Osteocyte (in vitro differentiated cells): ENCODE measurements at regions not wholly inside any gene's neighbourhood (a gene's known extent, or its start where the extent isn't known, plus 50 kb on each side); places are given as distances from the start of the nearest gene placed in this dataset.

ENCODE experiments used
- DNase-seq: peaks from one replicate; pipeline ENCODE4 v3.0.0; 2021; ENCODE audit warnings: mixed read lengths; ENCODE audit not compliant: unreplicated experiment; ENCODE audit errors: extremely low spot score
- H3K27ac Mint-ChIP-seq: one replicate; pipeline ENCODE4 v1.8.0; 2021; ENCODE audit warnings: mild to moderate bottlenecking, mixed read lengths; ENCODE audit not compliant: unreplicated experiment
- H3K27me3 Mint-ChIP-seq: one replicate; pipeline ENCODE4 v1.8.0; 2021; ENCODE audit warnings: mixed read lengths; ENCODE audit not compliant: unreplicated experiment
- H3K36me3 Mint-ChIP-seq: one replicate; pipeline ENCODE4 v1.8.0; 2021; ENCODE audit warnings: mixed read lengths; ENCODE audit not compliant: unreplicated experiment
- H3K4me1 Mint-ChIP-seq: one replicate; pipeline ENCODE4 v1.8.0; 2021; ENCODE audit warnings: mixed read lengths; ENCODE audit not compliant: unreplicated experiment
- H3K4me3 Mint-ChIP-seq: one replicate; pipeline ENCODE4 v1.8.0; 2021; ENCODE audit warnings: mild to moderate bottlenecking, moderate library complexity, mixed read lengths; ENCODE audit not compliant: unreplicated experiment
- H3K9me3 Mint-ChIP-seq: one replicate; pipeline ENCODE4 v1.8.0; 2021; ENCODE audit warnings: mixed read lengths; ENCODE audit not compliant: unreplicated experiment
- TF ChIP-seq, protein P1 (sequence below): fragments of 200-600 bp; sonication (generic); IDR thresholded peaks from 2 replicates; pipeline ENCODE4 v1.5.0; 2021; ENCODE audit warnings: antibody characterized with exemption, mild to moderate bottlenecking, moderate library complexity

DNA sequence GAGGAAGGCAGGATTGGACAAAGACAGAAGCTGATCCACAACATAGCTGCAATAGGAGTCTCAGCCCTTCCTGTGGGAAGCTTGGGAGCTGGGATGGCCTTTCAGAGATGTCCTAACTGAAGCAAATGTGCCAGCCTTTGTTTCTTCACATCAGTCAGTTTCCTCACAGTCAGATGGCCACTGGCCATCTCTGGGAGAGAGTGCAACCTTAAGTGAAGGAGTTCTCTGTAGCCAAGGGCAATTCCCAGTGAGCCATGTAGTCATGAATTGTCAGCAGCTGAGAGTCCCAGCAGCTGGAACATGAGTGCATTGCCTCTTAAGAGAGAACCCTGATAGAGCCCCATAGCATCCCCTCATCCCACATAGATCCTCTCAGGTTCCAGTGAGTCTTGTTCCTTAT lies 89.1 kb upstream of the LIFR start:
- Mint-ChIP-seq H3K9me3 (no peaks in the 10 kb centered on the region), H3K27me3 (peaks cover 5% of the 10 kb centered on the region), H3K4me3 (no peak overlapping the region), H3K36me3 (no peaks in the 10 kb centered on the region), H3K4me1 (peaks cover 7% of the 10 kb centered on the region), H3K27ac (no peak overlapping the region)
- TF ChIP-seq, protein P1, sequence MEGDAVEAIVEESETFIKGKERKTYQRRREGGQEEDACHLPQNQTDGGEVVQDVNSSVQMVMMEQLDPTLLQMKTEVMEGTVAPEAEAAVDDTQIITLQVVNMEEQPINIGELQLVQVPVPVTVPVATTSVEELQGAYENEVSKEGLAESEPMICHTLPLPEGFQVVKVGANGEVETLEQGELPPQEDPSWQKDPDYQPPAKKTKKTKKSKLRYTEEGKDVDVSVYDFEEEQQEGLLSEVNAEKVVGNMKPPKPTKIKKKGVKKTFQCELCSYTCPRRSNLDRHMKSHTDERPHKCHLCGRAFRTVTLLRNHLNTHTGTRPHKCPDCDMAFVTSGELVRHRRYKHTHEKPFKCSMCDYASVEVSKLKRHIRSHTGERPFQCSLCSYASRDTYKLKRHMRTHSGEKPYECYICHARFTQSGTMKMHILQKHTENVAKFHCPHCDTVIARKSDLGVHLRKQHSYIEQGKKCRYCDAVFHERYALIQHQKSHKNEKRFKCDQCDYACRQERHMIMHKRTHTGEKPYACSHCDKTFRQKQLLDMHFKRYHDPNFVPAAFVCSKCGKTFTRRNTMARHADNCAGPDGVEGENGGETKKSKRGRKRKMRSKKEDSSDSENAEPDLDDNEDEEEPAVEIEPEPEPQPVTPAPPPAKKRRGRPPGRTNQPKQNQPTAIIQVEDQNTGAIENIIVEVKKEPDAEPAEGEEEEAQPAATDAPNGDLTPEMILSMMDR: no peak
- DNase-seq: no peak

DNA sequence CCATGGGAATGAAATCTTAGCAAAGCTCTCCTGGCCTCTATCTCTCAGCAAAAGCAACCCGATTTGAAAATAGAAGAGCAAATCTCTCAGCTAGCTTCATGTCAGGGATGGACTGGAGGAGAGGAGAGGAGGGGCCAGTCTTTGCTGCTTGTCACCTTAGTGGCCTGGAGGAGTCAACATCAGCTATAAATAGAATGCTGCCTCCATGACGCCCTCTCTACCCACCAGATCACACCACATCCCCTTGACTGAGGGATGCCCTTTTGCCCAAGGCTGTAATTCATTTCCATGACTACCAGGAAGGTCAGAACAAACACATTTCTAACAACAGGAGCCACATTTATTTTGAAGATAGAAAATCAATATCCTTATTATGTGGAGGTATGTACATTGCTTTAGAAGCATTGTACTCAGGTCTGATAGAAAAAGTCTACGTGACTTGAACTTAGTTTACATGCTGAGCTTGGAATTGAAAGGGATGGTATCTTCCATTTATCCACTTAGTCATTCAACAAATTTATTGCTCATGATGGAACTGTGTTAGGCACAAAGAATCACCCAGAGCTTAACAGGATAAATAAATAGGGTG lies 92.4 kb upstream of the LIFR start:
- H3K36me3 Mint-ChIP-seq: no peaks in the 10 kb centered on the region
- no peak overlapping the region for H3K4me3 Mint-ChIP-seq
- no peaks in the 10 kb centered on the region for H3K9me3 Mint-ChIP-seq
- no peak overlapping the region for H3K27ac Mint-ChIP-seq
- TF ChIP-seq, protein P1: no peak
- no peak for DNase-seq
- peaks cover 19% of the 10 kb centered on the region for H3K4me1 Mint-ChIP-seq
- peaks cover 2% of the 10 kb centered on the region for H3K27me3 Mint-ChIP-seq

DNA sequence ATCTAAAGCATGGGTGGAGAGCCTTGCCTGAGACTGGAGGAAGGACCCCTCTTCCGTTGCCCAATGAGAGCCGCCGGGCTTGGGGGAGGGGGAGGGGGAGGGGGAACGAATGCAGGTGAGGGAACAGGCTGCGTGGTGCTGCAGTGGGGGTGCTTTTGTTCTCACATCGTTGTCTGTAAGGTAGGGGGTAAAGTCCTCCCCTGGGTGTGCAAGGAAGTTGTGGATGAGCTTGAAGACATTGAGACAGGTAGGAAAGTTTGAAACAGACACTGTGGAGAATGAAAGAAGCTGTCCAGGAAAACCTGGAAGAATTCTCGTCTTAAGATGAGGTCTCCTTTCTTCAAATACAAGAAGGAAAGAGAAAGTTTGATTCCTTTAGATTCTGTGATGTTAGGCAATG lies 94.1 kb upstream of the LIFR start:
- TF ChIP-seq, protein P1: no peak
- peaks cover 2% of the 10 kb centered on the region for H3K27me3 Mint-ChIP-seq
- peak overlapping the region; percentile 68 for H3K27ac Mint-ChIP-seq
- peaks cover 19% of the 10 kb centered on the region for H3K4me1 Mint-ChIP-seq
- no peaks in the 10 kb centered on the region for H3K36me3 Mint-ChIP-seq
- DNase-seq: no peak
- no peaks in the 10 kb centered on the region for H3K9me3 Mint-ChIP-seq
- H3K4me3 Mint-ChIP-seq: peak overlapping the region; percentile 61

DNA sequence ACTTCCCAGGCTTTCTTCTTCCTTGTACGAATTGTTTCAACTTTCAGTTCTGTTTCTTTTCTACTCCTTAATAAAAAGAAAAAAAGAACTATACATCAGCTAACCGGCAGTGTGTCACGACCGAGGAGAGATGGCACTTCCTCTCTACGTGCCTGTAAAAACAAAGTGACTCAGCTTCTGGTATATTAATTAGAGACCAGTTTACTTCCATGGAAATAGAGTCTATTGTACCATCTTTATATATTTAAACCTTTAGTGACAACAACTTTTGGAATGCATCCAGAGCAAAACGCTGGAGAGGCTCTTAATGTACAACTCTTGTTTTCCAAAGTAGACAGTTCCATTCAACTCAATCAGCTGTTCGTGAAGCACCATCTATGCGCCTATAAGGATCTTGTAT lies 94.5 kb upstream of the LIFR start:
- no peaks in the 10 kb centered on the region for H3K9me3 Mint-ChIP-seq
- peaks cover 5% of the 10 kb centered on the region for H3K27me3 Mint-ChIP-seq
- TF ChIP-seq, protein P1: no peak
- peaks cover 19% of the 10 kb centered on the region for H3K4me1 Mint-ChIP-seq
- H3K27ac Mint-ChIP-seq: peak overlapping the region; percentile 68
- DNase-seq: no peak
- peak overlapping the region; percentile 53 for H3K4me3 Mint-ChIP-seq
- H3K36me3 Mint-ChIP-seq: no peaks in the 10 kb centered on the region

DNA sequence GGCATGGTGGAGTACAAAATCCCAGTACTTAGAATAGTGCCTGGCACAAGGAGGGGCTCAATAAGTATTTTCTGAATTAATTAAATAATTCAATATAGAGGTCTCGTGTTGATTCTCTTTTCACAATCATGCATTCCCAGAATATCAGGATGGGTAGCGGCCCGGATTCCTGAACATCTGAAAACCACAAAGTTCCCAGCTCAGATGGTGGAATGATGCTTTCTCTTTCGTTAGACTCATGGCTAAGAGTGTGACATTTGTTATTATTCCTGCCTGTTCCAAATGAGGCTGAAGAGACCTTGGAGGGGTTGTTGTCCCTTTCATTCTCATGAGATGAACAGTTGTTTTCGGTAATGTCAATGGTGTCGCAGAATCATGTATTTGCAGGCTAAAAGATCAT lies 95.4 kb upstream of the LIFR start:
- H3K27ac Mint-ChIP-seq: no peak overlapping the region
- DNase-seq: no peak

More for the DNA sequence above, 95.4 kb upstream of the LIFR start:
- Mint-ChIP-seq H3K27me3 (peaks cover 6% of the 10 kb centered on the region), H3K36me3 (no peaks in the 10 kb centered on the region), H3K4me3 (no peak overlapping the region), H3K4me1 (peaks cover 19% of the 10 kb centered on the region), H3K9me3 (no peaks in the 10 kb centered on the region)
- TF ChIP-seq, protein P1: no peak
